ENCODE measurements at regions not wholly inside any gene's neighbourhood (a gene's known extent, or its start where the extent isn't known, plus 50 kb on each side); places are given as distances from the start of the nearest gene placed in this dataset.

DNA sequence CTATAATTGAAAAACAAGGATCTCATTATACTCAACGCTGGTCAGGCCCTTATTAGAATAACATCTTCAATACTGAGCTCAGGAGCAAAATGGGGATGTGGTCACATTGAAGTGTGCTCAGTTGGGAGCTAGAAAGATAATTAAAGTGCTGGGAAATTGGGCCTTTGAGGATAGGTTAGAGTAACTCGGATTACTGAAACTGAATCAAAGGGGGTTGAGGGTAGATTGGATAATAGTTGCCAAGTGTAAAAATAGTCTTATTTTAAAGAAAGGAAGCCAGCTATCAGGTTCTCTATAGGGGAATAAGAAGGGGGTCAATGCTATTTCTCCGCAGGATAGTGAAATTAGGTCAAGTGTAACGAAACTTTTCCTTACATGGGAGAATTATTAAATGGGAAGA, 391.0 kb upstream of the PTPRD start:
- DNase-seq: no peak

DNA sequence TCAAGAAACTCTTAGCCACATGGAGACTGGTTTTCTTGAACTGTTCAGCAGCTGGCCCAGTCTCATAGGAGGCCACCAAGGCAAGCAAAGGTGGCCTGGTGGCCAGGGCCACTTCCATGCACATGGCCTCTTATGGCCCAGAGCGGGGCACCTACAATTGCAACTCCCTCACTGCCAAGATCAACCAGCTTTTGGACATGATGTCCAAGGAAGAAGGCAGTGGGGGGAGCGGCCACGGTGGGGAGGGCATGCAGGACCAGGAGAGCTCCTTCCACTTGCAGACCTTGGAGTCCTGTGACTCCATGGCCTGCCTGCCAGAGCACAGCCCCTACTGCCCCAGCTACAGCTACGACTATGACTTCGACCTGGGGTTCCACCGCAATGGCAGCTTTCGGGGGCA, 398.9 kb upstream of the PTPRD start:
- no peak for DNase-seq

DNA sequence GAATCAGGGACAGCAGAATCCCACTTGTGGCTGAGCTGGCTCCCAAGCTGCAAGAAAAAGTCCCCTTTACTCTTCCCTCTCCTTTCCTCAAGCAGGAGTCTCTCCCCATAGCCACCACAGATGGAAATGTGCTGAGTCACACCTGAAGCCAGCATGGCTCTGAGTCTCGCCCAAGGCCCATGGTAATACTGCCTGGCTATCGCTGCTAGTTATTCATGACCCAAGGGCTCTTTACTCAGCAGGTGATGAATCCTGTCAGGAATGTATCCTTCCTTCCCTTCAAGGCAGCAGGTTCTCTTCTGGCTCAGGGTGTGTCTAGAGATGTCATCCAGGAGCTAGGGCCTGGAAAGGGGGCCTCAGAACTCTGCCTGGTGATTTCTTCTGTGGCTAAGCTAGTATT, 403.3 kb upstream of the PTPRD start:
- no peak for DNase-seq

DNA sequence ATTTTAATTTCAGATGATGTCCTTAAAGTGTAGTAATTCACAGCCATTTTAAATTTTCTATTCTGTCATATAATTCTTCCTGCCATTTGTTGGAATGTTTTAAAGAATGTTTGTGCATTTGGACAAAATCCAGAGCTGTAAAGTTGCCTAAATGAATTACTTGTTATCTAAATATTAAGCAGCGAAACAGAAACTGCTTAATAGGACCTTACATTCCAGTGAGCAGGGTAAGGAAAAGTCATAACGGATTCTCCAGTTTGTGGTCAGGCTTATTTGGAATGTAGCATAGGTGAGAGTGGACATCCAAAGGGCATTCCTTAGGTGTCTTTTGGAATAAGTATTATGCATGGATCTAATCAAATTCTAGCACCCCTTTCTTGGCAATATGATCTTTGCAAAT, 410.4 kb upstream of the PTPRD start:
- no peak for DNase-seq

DNA sequence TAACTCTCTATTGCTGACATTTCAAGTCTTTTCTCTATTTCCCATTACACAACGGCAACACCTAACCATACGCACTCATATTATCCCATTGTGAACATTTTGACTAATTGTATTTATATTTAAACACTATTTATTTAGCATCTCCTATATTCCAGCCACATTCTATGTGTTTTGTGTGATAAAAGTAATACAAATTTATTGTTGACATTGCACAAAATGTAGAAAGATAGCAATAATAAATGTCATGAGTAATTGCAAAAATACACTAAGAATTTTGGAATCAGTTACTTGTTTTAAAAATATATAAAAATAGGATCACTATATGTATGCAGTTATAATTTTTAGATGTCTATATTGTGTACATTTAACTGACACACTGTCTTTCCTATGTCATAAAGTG, 413.0 kb upstream of the PTPRD start:
- DNase-seq: no peak

DNA sequence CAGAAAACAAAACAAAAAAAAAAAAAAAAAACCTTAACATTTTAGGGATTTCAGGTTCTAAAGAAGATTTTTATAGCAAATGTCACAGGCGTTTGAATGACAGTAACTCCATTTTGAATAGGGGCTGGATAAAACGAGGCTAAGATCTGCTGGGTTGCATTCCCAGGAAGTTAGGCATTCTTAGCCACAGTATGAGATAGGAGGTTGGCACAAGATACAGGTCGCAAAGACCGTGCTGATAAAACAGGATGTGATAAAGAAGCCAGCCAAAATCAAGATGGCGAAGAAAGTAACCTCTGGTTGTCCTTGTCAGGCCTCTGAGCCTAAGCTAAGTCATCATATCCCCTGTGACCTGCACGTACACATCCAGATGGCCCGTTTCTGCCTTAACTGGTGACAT, 425.6 kb upstream of the PTPRD start:
- no peak for DNase-seq

DNA sequence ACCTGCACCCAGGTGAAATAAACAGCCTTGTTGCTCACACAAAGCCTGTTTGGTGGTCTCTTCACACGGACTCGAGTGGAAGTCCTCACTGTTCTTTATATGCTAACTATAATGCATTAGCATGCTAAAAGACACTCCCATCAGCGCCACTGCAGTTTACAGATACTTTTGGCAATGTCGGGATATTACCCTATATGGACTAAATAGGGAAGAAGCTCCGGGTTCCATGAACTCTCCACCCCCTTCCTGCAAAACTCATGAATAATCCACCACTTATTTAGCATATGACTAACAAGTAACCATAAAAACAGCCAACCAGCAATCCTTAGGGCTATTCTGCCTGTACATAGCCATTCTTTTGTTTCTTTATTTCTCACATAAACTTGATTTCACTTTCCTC, 426.2 kb upstream of the PTPRD start:
- DNase-seq: no peak

DNA sequence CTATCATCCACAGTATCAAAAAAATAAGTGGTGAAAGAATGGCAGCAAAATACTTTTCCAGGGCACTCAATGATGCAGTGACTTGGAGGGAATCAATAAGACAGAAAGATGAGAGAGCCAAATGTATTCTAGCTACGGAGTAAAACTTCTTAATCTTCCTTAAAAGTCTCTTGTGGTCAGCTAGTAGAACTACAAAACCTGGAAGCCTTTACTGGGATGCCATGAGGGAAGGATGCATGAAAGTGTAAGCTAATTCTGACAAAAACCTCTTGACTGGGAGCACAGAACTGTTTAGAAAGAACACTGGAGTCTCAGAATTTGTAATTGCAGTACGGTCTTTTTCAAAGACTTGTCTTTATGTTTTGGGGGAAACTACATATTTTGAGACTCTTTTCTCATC, 432.8 kb upstream of the PTPRD start:
- no peak for DNase-seq

DNA sequence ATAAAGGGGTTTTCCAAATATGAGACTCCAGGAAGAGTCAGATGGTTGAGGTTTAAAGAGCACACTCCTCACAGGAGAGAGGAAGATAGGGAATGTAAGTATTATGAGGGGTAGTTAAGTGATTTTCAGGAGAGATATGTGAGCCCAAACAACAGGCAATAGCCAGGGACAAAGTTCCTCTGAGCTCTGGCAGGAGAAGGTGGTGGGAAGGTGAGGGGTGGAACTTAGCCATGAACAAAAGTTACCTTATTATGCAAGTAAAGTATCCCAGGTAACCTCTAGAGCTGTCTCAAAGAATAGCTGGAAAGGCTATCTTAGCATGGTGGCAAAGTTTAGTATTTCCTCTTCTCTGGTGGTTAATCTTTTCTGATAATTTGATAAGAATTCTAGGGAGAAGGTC, 450.5 kb upstream of the PTPRD start:
- DNase-seq: no peak

DNA sequence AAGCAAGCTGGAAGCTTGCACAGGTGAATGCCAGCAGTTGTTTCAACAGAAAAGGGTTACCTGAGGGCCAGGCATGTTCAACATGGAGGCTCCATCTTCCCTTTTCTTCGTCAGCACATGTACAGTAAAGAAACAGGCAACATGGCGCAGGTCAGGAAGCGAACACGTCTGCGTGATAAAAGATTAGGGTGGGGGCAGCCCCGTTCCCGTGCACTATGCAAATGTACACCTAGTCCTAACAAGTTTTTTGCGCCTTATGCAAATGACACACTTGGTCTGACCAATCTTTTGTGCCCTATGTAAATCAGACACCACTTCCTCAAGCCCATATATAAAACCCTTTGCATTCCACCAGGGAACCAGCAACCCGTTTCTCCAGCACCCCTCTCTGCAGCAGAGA, 452.1 kb upstream of the PTPRD start:
- no peak for DNase-seq

DNA sequence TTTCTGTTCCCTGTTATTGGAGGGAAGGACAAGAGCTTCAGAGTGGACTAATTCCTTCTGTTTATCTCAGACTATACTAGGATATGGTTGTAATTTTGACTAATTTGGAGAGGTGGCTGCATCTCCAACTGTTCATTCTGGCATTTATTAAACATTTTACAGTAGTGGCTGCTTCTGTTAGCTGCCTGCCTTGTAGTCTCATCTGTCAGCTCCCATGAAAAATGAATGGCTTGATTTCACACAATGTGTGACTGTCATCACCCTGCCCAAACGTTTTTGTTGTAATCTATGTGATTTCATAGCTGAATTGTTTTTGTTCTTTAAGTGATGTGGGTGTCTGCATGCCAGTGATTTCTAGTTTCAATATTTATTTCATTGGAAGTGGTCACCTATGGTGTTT, 459.4 kb upstream of the PTPRD start:
- DNase-seq: no peak

DNA sequence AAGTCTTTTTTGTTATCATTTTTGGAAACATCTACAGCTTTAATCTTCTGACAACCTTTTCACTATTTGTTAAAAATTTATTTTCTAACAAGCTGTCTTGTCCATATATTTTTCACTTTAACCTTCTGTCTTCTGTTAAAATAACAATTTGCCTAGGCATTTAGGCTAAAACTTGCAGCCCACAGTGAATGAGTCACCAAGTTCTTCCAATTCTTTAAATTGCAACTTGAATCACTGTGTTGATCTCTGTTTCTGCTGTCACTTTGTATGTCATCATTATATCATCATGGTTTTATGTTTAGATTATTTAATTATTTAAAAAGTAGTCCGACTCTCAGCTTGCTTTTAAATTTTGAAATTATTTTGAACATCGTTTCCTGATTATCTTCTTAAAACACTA, 473.8 kb upstream of the PTPRD start:
- no peak for DNase-seq

DNA sequence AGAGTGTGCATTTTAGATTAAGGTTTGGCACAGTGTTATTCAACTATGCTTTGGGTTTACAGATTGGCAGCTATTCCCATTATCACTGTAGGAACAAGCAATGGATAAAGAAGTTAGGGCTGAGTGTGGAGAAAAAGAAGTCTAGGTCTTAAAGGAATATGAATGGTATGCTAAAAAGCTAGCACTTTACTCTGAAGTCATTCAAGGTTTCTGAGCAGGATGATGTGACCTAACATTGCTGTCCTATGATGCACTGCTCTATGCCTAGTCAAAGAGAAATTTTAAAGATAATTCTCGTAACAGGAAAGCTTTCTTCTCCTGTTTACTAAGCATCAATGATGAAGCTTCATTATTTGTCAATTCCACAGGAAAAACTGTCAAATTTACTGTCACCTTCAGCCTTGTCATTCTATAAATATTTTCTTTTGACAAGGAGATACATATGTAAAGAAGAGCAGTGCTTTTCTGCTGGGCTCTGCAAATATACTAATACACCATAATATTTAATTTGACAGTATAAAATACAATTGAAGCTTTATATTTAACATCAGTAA, 476.1 kb upstream of the PTPRD start:
- no peak for DNase-seq

DNA sequence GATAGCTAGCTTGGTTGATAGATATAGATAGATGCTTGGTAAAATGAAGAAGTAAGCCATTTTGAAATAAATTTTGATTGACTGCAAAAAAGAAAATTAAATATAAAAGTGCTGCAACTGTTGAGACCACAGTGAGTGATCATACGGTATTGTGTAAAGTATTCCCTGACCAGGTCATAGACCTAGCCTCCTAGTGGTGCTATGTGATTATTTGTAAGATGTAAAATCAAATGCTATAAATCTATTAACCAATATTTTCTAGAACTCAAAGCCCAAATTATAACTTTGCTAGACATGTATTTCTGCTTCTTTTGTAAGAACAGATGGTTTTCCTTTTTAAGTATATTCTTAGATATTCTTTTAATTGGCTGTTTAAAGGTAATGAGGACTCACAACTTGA, 480.2 kb upstream of the PTPRD start:
- DNase-seq: no peak

DNA sequence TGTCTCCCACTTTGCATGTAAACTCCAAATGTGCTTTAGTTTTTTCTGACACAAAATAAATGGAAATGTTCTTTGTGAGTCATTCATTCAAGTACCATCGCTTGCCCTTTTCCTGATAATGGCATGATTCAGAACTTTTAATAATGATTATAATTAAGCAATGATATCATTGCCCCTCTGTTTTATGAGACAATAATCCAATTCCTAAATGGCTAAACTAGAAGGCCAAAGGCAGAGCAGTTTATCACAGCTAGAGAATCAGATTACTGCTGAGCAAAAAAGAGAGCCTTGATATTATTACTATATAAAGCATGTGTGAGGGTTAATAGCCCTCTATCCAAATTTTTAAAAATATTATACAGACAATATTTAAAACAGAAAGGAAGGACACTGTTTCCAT, 484.2 kb upstream of the PTPRD start:
- DNase-seq: no peak

DNA sequence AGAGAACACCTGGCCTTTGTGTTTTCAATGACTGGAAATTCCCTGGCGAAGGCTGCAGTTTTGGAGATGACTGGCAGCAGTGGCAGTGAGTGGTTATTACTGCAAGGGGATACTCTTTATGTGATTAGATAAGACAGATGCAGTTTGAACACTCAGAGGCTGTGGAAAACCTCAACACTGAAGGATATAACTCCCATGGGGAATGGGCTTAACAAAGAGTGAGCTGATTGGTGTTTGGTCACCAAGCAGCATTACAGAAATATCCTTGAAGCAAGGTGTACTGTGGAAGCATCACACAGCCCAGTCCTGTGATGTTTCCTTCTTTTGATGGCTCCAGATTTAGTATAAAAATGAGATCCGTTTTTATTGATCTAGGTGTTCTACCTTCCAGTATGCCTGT, 490.7 kb upstream of the PTPRD start:
- DNase-seq: no peak

DNA sequence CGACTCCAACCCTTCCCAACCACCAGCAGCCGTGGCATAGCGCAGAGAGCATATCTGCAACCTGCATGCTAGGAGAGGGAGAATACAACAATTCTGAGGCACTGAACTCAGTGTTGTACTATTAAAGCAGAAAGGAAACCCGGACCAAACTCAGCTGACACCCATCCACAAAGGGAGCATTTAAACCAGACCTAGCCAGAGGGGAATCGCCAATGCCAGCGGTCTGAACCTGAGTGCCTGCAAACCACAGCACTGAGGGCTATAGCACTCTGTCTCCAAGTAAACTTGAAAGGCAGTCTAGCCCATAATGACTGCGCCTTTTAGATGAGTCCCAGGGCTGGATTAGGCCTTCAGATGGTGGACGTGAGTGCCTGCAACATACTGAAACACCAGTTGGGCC, 494.4 kb upstream of the PTPRD start:
- no peak for DNase-seq

DNA sequence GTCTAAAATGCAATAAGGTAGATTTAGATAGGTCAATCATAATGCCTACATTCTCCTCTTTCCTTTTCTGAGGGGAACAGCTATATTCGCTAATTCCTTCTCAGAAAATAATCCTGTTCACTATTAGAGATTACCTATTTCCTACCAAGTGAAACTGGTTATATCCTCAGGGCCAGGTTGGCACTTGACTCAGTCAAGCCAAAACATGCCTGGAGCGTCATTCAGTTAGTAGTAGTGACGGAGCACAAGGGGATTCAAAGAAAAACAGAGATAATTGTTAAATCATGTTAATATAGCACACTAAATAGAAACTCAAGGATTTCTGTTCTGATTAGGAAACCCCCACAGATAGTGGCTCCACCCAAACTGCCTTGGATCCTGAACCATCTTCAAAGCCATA, 515.4 kb upstream of the PTPRD start:
- no peak for DNase-seq

DNA sequence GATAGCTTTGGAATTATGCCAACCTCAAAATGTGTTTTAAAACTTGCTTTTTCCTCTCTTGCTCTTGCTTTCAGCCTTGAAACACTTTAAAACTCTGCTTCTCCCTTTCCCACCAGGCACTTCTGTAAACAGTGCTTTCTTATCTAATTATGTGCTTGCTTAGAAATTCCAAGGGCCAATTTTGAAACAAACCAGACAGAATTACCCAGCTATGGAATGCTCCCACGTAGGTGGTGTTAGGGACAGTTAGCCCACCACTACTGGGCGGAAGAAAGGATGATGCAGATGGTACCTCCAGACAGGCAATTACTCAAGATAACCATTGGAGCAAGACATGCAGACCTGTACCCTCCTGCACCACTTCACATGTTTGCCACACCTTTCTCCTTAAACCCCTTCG, 523.0 kb upstream of the PTPRD start:
- no peak for DNase-seq

DNA sequence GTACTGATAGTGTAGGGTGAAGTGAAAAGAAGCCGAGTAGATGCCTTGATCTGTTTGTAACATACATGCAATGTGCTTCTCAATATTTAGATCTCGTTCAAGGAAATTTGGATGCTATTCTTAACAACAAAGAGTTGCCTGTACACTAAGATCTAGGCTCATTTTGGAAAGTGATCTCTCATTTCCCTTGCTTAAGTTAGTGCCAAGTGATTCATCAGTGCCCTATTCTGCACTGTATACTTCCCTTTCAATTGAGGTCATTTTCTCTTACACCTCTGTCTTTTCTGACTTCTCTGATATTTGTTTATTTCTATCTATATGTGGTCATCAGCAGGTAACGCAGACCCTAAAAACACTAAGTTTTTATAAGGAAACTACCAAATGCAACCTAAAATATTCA, 528.6 kb upstream of the PTPRD start:
- DNase-seq: no peak

DNA sequence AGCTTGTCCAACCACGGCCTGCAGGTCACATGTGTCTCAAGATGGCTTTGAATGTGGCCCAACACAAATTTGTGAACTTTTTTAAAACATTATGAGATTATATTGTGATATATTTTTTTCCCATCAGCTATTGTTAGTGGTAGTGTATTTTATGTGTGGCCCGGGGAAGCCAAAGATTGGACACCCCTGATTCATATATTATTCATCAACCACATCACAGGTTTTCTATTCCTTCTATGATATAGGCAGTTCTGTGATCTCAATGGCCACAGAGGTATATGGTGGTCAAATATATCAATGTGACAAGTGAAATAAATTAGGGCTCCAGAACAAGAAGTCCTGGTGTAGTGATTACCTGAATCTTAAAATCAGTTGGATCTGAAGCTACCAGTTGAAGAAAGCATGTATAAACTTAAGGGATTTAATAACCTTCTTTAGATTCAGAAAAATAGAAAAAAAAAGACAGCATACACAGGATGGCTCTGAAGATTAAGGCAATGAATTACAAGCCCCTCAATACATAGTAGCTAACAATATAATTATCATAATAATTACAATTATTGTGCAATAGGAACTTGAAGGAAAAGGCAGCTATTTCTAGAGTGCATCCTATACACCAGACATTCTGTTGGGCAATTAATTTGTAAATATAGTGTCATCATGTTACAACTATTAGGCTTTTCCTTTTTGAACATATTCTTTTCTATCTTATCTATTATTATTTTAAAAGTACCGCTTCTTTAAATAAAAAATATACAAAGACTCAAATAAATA, 530.4 kb upstream of the PTPRD start:
- DNase-seq: no peak

DNA sequence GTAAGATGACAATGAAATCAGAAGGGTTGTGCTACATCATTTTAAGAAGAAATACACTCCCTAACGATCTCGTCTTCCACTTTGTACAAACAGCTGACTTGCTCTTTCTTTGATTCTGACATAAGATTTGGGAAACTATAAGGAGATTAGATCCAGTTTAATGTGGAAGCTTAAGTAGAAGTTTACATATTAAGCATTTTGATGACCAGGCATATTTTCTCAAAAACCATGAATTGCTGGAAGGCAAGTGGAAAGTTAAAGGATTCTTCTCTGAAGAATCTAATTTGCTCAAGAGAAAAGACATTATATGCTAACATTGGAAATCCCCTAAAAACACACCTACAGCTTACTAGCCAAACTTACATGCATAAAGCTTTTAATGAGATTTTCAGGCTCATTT, 531.9 kb upstream of the PTPRD start:
- no peak for DNase-seq

DNA sequence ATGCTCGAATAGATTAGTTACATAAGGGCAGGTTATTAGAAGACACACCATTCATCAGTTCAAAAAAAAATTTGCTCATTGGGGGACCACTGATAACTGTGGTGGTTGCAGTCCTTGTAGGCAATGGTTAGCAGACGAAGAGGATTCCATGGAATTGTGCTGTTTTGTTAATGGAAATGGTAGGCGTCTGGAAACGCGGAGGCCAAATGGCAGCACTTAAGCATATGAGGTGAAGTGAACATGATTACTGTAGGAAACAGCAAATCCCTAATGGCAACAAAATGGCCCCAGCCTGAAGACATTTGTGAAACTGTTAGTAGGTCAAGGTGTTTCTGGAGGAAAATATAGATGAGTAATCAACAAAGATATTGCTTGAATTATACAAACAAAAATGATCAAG, 535.4 kb upstream of the PTPRD start:
- no peak for DNase-seq

DNA sequence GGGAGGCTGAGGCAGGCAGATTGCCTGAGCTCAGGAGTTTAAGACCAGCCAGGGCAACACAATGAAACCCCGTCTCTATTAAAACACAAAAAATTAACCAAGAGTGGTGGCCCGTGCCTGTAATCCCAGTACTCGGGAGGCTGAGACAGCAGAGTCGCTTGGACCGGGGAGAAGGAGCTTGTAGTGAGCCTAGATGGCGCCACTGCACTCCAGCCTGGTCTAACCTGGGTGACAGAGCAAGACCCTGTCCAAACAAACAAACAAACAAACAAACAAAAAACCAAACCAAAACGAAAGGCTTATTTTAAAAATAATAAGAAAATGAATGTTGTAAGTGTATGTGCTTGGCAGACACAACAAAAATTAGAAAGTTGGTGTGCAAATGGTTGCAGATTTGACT, 536.3 kb upstream of the PTPRD start:
- no peak for DNase-seq

DNA sequence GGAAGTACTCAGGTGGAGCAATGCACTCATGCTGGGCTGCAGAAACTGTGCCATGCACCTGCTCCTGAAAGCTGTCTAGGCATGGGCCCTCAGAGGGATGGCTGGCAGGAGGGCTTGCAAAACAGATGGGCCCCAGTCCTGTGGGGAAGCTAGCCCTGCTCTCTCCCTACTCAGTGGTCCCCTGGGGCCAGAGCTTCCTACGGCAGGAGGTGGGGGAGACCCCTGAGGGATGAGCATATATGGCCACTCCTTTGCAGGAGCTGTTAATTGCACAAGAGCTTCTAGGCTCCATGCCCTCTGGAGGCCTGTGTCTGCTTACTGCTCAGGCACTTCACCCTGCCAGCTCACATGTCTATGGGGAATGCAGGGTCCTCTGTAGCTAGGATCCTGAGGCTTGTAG, 545.3 kb upstream of the PTPRD start:
- no peak for DNase-seq

All from suppressor macrophage treated with lipopolysaccharide for 4 hours (primary cell).